ENCODE measurements at regions not wholly inside any gene's neighbourhood (a gene's known extent, or its start where the extent isn't known, plus 50 kb on each side); places are given as distances from the start of the nearest gene placed in this dataset.

DNA sequence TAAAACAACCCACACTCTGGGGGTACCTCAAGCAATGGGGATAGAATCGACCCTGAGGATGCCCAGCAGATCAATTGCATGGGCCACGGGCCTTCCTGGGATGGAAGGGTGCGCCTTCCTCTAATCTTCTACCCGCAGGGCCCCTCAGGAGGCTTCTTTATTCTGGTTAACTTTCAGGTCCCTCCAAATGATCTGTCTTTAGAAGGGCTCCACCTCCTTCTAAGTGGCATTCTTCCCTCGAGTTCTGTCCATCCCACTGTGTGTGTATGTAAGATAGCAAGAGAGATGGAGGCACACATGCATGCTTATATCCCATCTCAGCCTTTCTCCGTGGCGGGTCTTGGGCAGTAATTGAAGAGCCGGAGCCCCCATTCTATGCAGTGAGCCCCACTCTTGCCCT is 125.7 kb downstream of the MRM1 start:
- TF ChIP-seq, protein P1, sequence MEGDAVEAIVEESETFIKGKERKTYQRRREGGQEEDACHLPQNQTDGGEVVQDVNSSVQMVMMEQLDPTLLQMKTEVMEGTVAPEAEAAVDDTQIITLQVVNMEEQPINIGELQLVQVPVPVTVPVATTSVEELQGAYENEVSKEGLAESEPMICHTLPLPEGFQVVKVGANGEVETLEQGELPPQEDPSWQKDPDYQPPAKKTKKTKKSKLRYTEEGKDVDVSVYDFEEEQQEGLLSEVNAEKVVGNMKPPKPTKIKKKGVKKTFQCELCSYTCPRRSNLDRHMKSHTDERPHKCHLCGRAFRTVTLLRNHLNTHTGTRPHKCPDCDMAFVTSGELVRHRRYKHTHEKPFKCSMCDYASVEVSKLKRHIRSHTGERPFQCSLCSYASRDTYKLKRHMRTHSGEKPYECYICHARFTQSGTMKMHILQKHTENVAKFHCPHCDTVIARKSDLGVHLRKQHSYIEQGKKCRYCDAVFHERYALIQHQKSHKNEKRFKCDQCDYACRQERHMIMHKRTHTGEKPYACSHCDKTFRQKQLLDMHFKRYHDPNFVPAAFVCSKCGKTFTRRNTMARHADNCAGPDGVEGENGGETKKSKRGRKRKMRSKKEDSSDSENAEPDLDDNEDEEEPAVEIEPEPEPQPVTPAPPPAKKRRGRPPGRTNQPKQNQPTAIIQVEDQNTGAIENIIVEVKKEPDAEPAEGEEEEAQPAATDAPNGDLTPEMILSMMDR (conservative IDR thresholded peaks at IDR 0.05; ENCODE audit: low read depth, low read length), result no peak
- TF ChIP-seq EZH2 (IDR thresholded peaks at IDR 0.05; ENCODE audit: low read length, unreplicated experiment), result no peak
